SU-DHL-6 (cell line): ENCODE measurements at regions not wholly inside any gene's neighbourhood (a gene's known extent, or its start where the extent isn't known, plus 50 kb on each side); places are given as distances from the start of the nearest gene placed in this dataset.

ENCODE experiments used
- H2AFZ ChIP-seq: fragments of 200-600 bp; sonication (generic); 2 replicates; pipeline ENCODE4 v1.6.1; 2014; ENCODE audit warnings: low read depth, mild to moderate bottlenecking, moderate library complexity, mixed read lengths, antibody characterized with exemption, low read length; ENCODE audit not compliant: severe bottlenecking
- H3F3A ChIP-seq: fragments of 200-600 bp; shearing (Covaris generic); 2 replicates; pipeline ENCODE4 v1.6.0; 2016; ENCODE audit warnings: antibody characterized with exemption, mild to moderate bottlenecking; ENCODE audit not compliant: insufficient read depth
- H3K27ac ChIP-seq: fragments of 200-600 bp; sonication (generic); 2 replicates; pipeline ENCODE4 v1.5.1; 2016; ENCODE audit warnings: low read depth, mild to moderate bottlenecking, low read length, moderate library complexity, mixed read lengths
- H3K27me3 ChIP-seq: fragments of 200-600 bp; sonication (generic), shearing (Covaris generic); 2 replicates; pipeline ENCODE4 v1.6.0; 2014; ENCODE audit warnings: mild to moderate bottlenecking, low read length
- H3K36me3 ChIP-seq: fragments of 200-600 bp; sonication (generic); 2 replicates; pipeline ENCODE4 v1.6.1; 2014; ENCODE audit warnings: mild to moderate bottlenecking, low read length, mixed read lengths
- H3K4me2 ChIP-seq: fragments of 300-600, 200-600 bp; shearing (Covaris generic), sonication (generic); 2 replicates; pipeline ENCODE4 v1.6.0; 2014; ENCODE audit warnings: low read length, low read depth, mild to moderate bottlenecking; ENCODE audit not compliant: poor library complexity, severe bottlenecking
- H3K4me3 ChIP-seq: fragments of 200-600 bp; sonication (generic); 2 replicates; pipeline ENCODE4 v1.5.1; 2014; ENCODE audit warnings: antibody characterized with exemption, low read length, mild to moderate bottlenecking, mixed read lengths; ENCODE audit not compliant: insufficient read depth, poor library complexity, severe bottlenecking
- H3K79me2 ChIP-seq: fragments of 200-600 bp; sonication (generic); 2 replicates; pipeline ENCODE4 v1.6.1; 2014; ENCODE audit warnings: mild to moderate bottlenecking, low read length, moderate library complexity; ENCODE audit not compliant: insufficient read depth
- H3K9ac ChIP-seq: fragments of 200-600 bp; sonication (generic); 2 replicates; pipeline ENCODE4 v1.7.0; 2014; ENCODE audit warnings: mild to moderate bottlenecking, low read length
- H3K9me2 ChIP-seq: fragments of 200-600 bp; sonication (generic); replicated peaks from 2 replicates; pipeline ENCODE4 v1.6.1; 2014; ENCODE audit warnings: low read length; ENCODE audit not compliant: insufficient read depth
- H3K9me3 ChIP-seq: fragments of 200-600 bp; sonication (generic); 2 replicates; pipeline ENCODE4 v1.6.1; 2014; ENCODE audit warnings: low read length, mixed read lengths; ENCODE audit not compliant: insufficient read depth
- H4K20me1 ChIP-seq: fragments of 200-600 bp; sonication (generic); 2 replicates; pipeline ENCODE4 v1.6.1; 2014; ENCODE audit warnings: low read depth, mild to moderate bottlenecking, antibody characterized with exemption, low read length, moderate library complexity, mixed read lengths
- CTCF ChIP-seq: fragments of 200-600 bp; sonication (generic); IDR thresholded peaks from one replicate; pipeline ENCODE4 v1.5.1; 2017; ENCODE audit warnings: antibody characterized with exemption, mild to moderate bottlenecking, low read length, moderate library complexity; ENCODE audit not compliant: insufficient read depth, poor library complexity, severe bottlenecking
- EZH2phosphoT487 ChIP-seq: fragments of 200-600 bp; sonication (generic), shearing (Covaris generic); conservative IDR thresholded peaks from 2 replicates; pipeline ENCODE4 v1.6.1; 2018; ENCODE audit warnings: mild to moderate bottlenecking, antibody characterized with exemption, low read length, moderate library complexity, mixed read lengths

DNA sequence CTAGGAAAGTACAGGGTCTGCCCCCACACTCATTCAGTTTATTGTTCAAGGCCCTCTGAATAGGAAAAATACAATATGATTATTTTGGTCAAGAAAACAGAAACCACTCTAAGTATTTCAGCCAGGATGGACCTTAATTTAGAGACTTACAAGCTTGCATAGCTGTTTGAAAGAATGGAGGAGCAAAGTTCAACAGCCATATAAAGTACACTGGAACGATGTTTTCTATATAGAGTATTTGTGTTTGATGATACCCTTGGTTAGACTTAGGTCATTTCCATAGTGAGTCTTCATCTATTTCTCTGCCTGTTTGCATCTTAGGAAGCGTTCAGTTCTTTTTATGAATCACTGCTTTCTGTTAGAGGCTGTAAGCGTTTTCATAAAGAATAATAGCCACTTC, 366.2 kb downstream of the NUP35 start:
- H3K9ac ChIP-seq, result no peak overlapping the region
- H3K27ac ChIP-seq, result no peak overlapping the region
- H3K36me3 ChIP-seq, result no peaks in the 10 kb centered on the region
- H3K4me2 ChIP-seq, result no peak overlapping the region
- no peaks in the 10 kb centered on the region for H3K27me3 ChIP-seq
- no peaks in the 10 kb centered on the region for H3K9me3 ChIP-seq
- H4K20me1 ChIP-seq, result no peaks in the 10 kb centered on the region
- no peak overlapping the region for H3K4me3 ChIP-seq
- no peak for TF ChIP-seq EZH2phosphoT487
- no peak for TF ChIP-seq CTCF
- no peaks in the 10 kb centered on the region for H3K9me2 ChIP-seq
- no peaks in the 10 kb centered on the region for H3K79me2 ChIP-seq
- 0 out of 2 replicates have a peak, but pooled peaks cover 2% of the 10 kb centered on the region for H3F3A ChIP-seq
- H2AFZ ChIP-seq, result peak overlapping the region; percentile 66

- no peak overlapping the region for H3K4me3 ChIP-seq
- H2AFZ ChIP-seq, result peak overlapping the region; percentile 66
- H3K4me2 ChIP-seq, result no peak overlapping the region
- TF ChIP-seq EZH2phosphoT487 (no peak), CTCF (no peak)
- no peaks in the 10 kb centered on the region for H3K9me3 ChIP-seq
- no peaks in the 10 kb centered on the region for H3K27me3 ChIP-seq
- H3F3A ChIP-seq, result 0 out of 2 replicates have a peak, but pooled peaks cover 6% of the 10 kb centered on the region
- H3K9me2 ChIP-seq, result no peaks in the 10 kb centered on the region
- no peak overlapping the region for H3K27ac ChIP-seq
- no peaks in the 10 kb centered on the region for H3K36me3 ChIP-seq
- H3K9ac ChIP-seq, result no peak overlapping the region
- no peaks in the 10 kb centered on the region for H4K20me1 ChIP-seq
- H3K79me2 ChIP-seq, result no peaks in the 10 kb centered on the region
These were observed 366.7 kb downstream of the NUP35 start for GRCh38 chr2:183490914-183491313.

- H3K9me3 ChIP-seq, result no peaks in the 10 kb centered on the region
- H2AFZ ChIP-seq, result no peak overlapping the region
- TF ChIP-seq CTCF (no peak), EZH2phosphoT487 (no peak)
These were observed 368.8 kb downstream of the NUP35 start for GRCh38 chr2:183493040-183493439.

DNA sequence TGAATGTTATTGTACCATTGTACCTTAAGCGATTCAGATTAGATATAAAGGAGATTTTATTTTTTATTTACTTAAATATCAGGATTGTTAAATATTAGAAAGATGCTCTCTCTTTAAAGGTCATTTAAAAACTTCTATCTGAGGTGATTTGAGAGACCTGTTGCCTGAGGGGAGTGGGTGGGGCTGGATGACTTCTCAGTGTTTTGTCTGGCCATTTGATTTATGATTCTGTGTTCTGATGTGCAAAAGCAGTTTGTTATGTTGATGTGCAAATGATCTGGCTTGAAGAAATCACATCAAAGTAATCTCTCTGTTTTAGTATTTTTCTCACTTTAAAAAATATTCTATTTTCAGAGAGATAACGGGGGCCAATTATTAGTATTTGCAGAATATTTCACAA, 370.8 kb downstream of the NUP35 start:
- H3K4me2 ChIP-seq, result peak overlapping the region; percentile 84
- H3K4me3 ChIP-seq, result no peak overlapping the region
- H3F3A ChIP-seq, result 0 out of 2 replicates have a peak, but pooled peaks cover 6% of the 10 kb centered on the region
- no peaks in the 10 kb centered on the region for H3K9me2 ChIP-seq
- H3K27me3 ChIP-seq, result no peaks in the 10 kb centered on the region
- H3K79me2 ChIP-seq, result no peaks in the 10 kb centered on the region
- H2AFZ ChIP-seq, result peak overlapping the region; percentile 73
- H3K36me3 ChIP-seq, result no peaks in the 10 kb centered on the region
- peak overlapping the region; percentile 44 for H3K9ac ChIP-seq
- H3K9me3 ChIP-seq, result no peaks in the 10 kb centered on the region
- no peaks in the 10 kb centered on the region for H4K20me1 ChIP-seq
- H3K27ac ChIP-seq, result peak overlapping the region; percentile 90
- TF ChIP-seq CTCF (no peak), EZH2phosphoT487 (no peak)

More at GRCh38 chr2:183493040-183493439, 368.8 kb downstream of the NUP35 start:
- Histone ChIP-seq H4K20me1 (no peaks in the 10 kb centered on the region), H3K27ac (no peak overlapping the region), H3K36me3 (no peaks in the 10 kb centered on the region), H3K79me2 (no peaks in the 10 kb centered on the region), H3K27me3 (no peaks in the 10 kb centered on the region), H3K9ac (no peak overlapping the region), H3F3A (0 out of 2 replicates have a peak, but pooled peaks cover 6% of the 10 kb centered on the region), H3K4me3 (no peak overlapping the region), H3K4me2 (no peak overlapping the region), H3K9me2 (no peaks in the 10 kb centered on the region)
